ENCODE measurements at regions not wholly inside any gene's neighbourhood (a gene's known extent, or its start where the extent isn't known, plus 50 kb on each side); places are given as distances from the start of the nearest gene placed in this dataset.

- BruUV-seq (replicated peaks), result no TSS peak
Observed at GRCh38 chrX:145394344-145394743, 147.0 kb downstream of the SPANXN1 start.

GRCh38 chrX:145396612-145397011 lies 149.3 kb downstream of the SPANXN1 start:
- DNase-seq (ENCODE audit: low read depth, low spot score) (no peak), FAIRE-seq (no peak), ATAC-seq (no peak)
- H3K36me3 ChIP-seq (ENCODE audit: control insufficient read depth in 2 of 2, insufficient read depth in 2 of 2, low read length in 1 of 2), result no peaks in the 10 kb centered on the region
- no TSS peak for BruUV-seq (replicated peaks)
- no peaks in the 10 kb centered on the region for H3K4me1 ChIP-seq (ENCODE audit: control insufficient read depth, insufficient read depth, low read length)
- H3K27me3 ChIP-seq (replicated peaks in 1 of 2; ENCODE audit: control insufficient read depth in 2 of 2, insufficient read depth in 2 of 2, low read length in 1 of 2), result no peaks in the 10 kb centered on the region
- 31% methylated on average over 2 of the region's 2 CpGs for WGBS (ENCODE audit: insufficient coverage, insufficient replicate concordance, low lambda C conversion rate, missing lambda C conversion rate)
- intact Hi-C loops (cut with micrococcal nuclease; ENCODE audit: unreplicated experiment), result no loop called here
- no peak overlapping the region for H3K4me3 ChIP-seq
- ChIA-PET RAD21 (ENCODE audit: unreplicated experiment) (no interaction called here), SMC1A (ENCODE audit: uncharacterized antibody, unreplicated experiment) (interaction anchor here (0.5 to 0.7 kb wide), 2 partner anchors 545 to 547 kb away, joined by 3 read pairs; no protein-coding TSS in a partner anchor), POLR2A (no interaction called here), CTCF (no interaction called here)
- no peaks in the 10 kb centered on the region for H3K79me2 ChIP-seq (ENCODE audit: control insufficient read depth, insufficient read depth, low read length)
- H3K9me3 ChIP-seq (replicated peaks; ENCODE audit: control insufficient read depth, insufficient read depth, low read length), result no peaks in the 10 kb centered on the region; the same call in 2 of the 3 replicates
- no peak overlapping the region for H3K9ac ChIP-seq (ENCODE audit: control insufficient read depth, insufficient read depth, low read length)
- in situ Hi-C loops (cut with MboI), result no loop called here
- H2AFZ ChIP-seq (ENCODE audit: control insufficient read depth, low read depth, low read length), result no peak overlapping the region
- no peaks in the 10 kb centered on the region for H4K20me1 ChIP-seq (ENCODE audit: control insufficient read depth, insufficient read depth)
- H3K4me2 ChIP-seq (ENCODE audit: control insufficient read depth, insufficient read depth), result no peak overlapping the region
- no peak overlapping the region for H3K27ac ChIP-seq (ENCODE audit: control insufficient read depth, insufficient read depth)
- TF ChIP-seq SRF (IDR thresholded peaks at IDR 0.05; ENCODE audit: low read depth in 2 of 2, low read length in 2 of 2) (no peak), SKIL (IDR thresholded peaks at IDR 0.05; ENCODE audit: low read depth, poor library complexity, severe bottlenecking) (no peak), CTCF (IDR thresholded peaks at IDR 0.05 in 2 of 3, conservative IDR thresholded peaks at IDR 0.05 in 1 of 3; ENCODE audit: control insufficient read depth in 2 of 3, extremely low read depth in 1 of 3, insufficient read depth in 1 of 3, low read depth in 3 of 3, low read length in 3 of 3) (no peak), E2F8 (IDR thresholded peaks at IDR 0.05; ENCODE audit: low read depth, partially characterized antibody) (no peak), IRF4 (IDR thresholded peaks at IDR 0.05; ENCODE audit: low read depth, low read length) (no peak), NR2C1 (IDR thresholded peaks at IDR 0.05) (no peak)

More at GRCh38 chrX:145394344-145394743, 147.0 kb downstream of the SPANXN1 start:
- ATAC-seq (no peak), FAIRE-seq (no peak), DNase-seq (ENCODE audit: low read depth, low spot score) (no peak)
- Histone ChIP-seq H3K4me2 (ENCODE audit: control insufficient read depth, insufficient read depth) (no peak overlapping the region), H2AFZ (ENCODE audit: control insufficient read depth, low read depth, low read length) (no peak overlapping the region), H3K27ac (ENCODE audit: control insufficient read depth, insufficient read depth) (no peak overlapping the region), H3K9me3 (replicated peaks; ENCODE audit: control insufficient read depth, insufficient read depth, low read length) (no peaks in the 10 kb centered on the region; the same call in 2 of the 3 replicates), H3K27me3 (replicated peaks in 1 of 2; ENCODE audit: control insufficient read depth in 2 of 2, insufficient read depth in 2 of 2, low read length in 1 of 2) (no peaks in the 10 kb centered on the region), H3K4me1 (ENCODE audit: control insufficient read depth, insufficient read depth, low read length) (no peaks in the 10 kb centered on the region), H3K9ac (ENCODE audit: control insufficient read depth, insufficient read depth, low read length) (no peak overlapping the region), H3K79me2 (ENCODE audit: control insufficient read depth, insufficient read depth, low read length) (no peaks in the 10 kb centered on the region), H3K36me3 (ENCODE audit: control insufficient read depth in 2 of 2, insufficient read depth in 2 of 2, low read length in 1 of 2) (no peaks in the 10 kb centered on the region), H4K20me1 (ENCODE audit: control insufficient read depth, insufficient read depth) (no peaks in the 10 kb centered on the region), H3K4me3 (no peak overlapping the region)
- TF ChIP-seq CREB1 (IDR thresholded peaks at IDR 0.05; ENCODE audit: low read depth), result no peak
- POLR2A ChIA-PET, result no interaction called here
- SMC1A ChIA-PET (ENCODE audit: uncharacterized antibody, unreplicated experiment), result interaction anchor here (1.0 kb wide), 1 partner anchor 110 kb away, joined by 4 read pairs; no protein-coding TSS in a partner anchor
- CTCF ChIA-PET, result interaction anchor here (0.6 to 1.9 kb wide), 11 partner anchors 8 to 321 kb away, joined by 3 to 6 read pairs (median 3); no protein-coding TSS in a partner anchor
- intact Hi-C loops (cut with micrococcal nuclease; ENCODE audit: unreplicated experiment) (no loop called here), in situ Hi-C loops (cut with MboI) (no loop called here)
- RAD21 ChIA-PET (ENCODE audit: unreplicated experiment), result interaction anchor here (1.5 kb wide), 1 partner anchor 106 kb away, joined by 3 read pairs; no protein-coding TSS in a partner anchor

All from GM12878 (cell line).